T-cell (primary cell): ENCODE measurements at regions not wholly inside any gene's neighbourhood (a gene's known extent, or its start where the extent isn't known, plus 50 kb on each side); places are given as distances from the start of the nearest gene placed in this dataset.
"Not testable (repeated sequence)": the region's sequence is repeated elsewhere in the genome, so short reads cannot be mapped to it uniquely, and the experiment has no call there.

Source experiments
- ATAC-seq, 4 experiments: fragments of 200-7000 bp in 3 of 4; fragments of 150-1000 bp in 1 of 4; cut with Tn5 transposase; replicated peaks in 1 of 4; 1 replicate in 3 of 4; 2 replicates in 1 of 4; pipeline ENCODE4 v1.10.0; 2021; ENCODE audit warnings: moderate library complexity in 3 of 4, mild to moderate bottlenecking in 2 of 4, moderate number of reproducible peaks in 1 of 4
- CTCF ChIA-PET, 2 donors: fragments of 300-600 bp; sonication (Branson Sonifier 250); formaldehyde crosslinking; loops; one replicate each; lab custom pipeline; 2022; ENCODE audit warnings: antibody characterized with exemption in 2 of 2; lab: Charles Lee
- POLR2A ChIA-PET, 2 donors: fragments of 300-600 bp; sonication (Branson Sonifier 250); formaldehyde crosslinking; loops; one replicate each; lab custom pipeline; 2022; ENCODE audit warnings: antibody characterized with exemption in 2 of 2; lab: Charles Lee
- DNase-seq, 35 experiments: peaks; one replicate each; pipeline versions ENCODE4 v3.0.0 to v3.0.0-alpha.2; 2013 to 2023
- H3K27ac ChIP-seq: one replicate; pipeline ENCODE4 v1.5.1; 2013; ENCODE audit warnings: low read length
- H3K27me3 ChIP-seq, 2 experiments: replicated peaks in 1 of 2; 1 replicate in 1 of 2; 2 replicates in 1 of 2; pipeline versions ENCODE4 v1.6.1 to v1.7.0; 2013; ENCODE audit warnings: low read length in 1 of 2, mixed read lengths in 1 of 2; ENCODE audit not compliant: control insufficient read depth in 2 of 2, insufficient read depth in 2 of 2; ENCODE audit errors: extremely low read depth in 1 of 2
- H3K36me3 ChIP-seq, 2 donors: 1 replicate in 1 of 2; 2 replicates in 1 of 2; pipeline versions ENCODE4 v1.6.1 to v1.7.0; 2013; ENCODE audit warnings: low read length in 1 of 2; ENCODE audit not compliant: control insufficient read depth in 2 of 2, insufficient read depth in 1 of 2; ENCODE audit errors: extremely low read depth in 1 of 2
- H3K4me1 ChIP-seq, 2 experiments: 1 replicate in 1 of 2; 2 replicates in 1 of 2; pipeline versions ENCODE4 v1.6.1 to v1.7.0; 2013; ENCODE audit warnings: low read length in 2 of 2, mixed read lengths in 1 of 2; ENCODE audit not compliant: insufficient read depth in 2 of 2, control insufficient read depth in 1 of 2; ENCODE audit errors: extremely low read depth in 1 of 2
- H3K4me3 ChIP-seq, 2 donors: 1 replicate in 1 of 2; 2 replicates in 1 of 2; pipeline versions ENCODE4 v1.5.1 to v1.7.0; 2013; ENCODE audit warnings: mild to moderate bottlenecking in 2 of 2, low read length in 1 of 2, moderate library complexity in 1 of 2; ENCODE audit not compliant: control insufficient read depth in 1 of 2; ENCODE audit errors: extremely low read depth in 1 of 2
- H3K9me3 ChIP-seq: 2 replicates; pipeline ENCODE4 v1.7.0; 2013
- H3K27ac Mint-ChIP-seq, 2 donors: one replicate each; pipeline ENCODE4 v1.8.0; 2020 to 2021; ENCODE audit warnings: mild to moderate bottlenecking in 2 of 2, mixed read lengths in 2 of 2
- H3K27me3 Mint-ChIP-seq, 2 donors: one replicate each; pipeline ENCODE4 v1.8.0; 2021 to 2022; ENCODE audit warnings: mixed read lengths in 2 of 2
- H3K36me3 Mint-ChIP-seq: one replicate; pipeline ENCODE4 v1.8.0; 2021; ENCODE audit warnings: mixed read lengths
- H3K4me1 Mint-ChIP-seq, 3 donors: one replicate each; pipeline ENCODE4 v1.8.0; 2020 to 2022; ENCODE audit warnings: mixed read lengths in 3 of 3, mild to moderate bottlenecking in 1 of 3
- H3K4me3 Mint-ChIP-seq, 3 donors: one replicate each; pipeline ENCODE4 v1.8.0; 2020 to 2022; ENCODE audit warnings: mild to moderate bottlenecking in 3 of 3, mixed read lengths in 3 of 3, moderate library complexity in 3 of 3
- H3K9me3 Mint-ChIP-seq, 3 donors: one replicate each; pipeline ENCODE4 v1.8.0; 2020 to 2022; ENCODE audit warnings: mixed read lengths in 3 of 3
- WGBS: methylation state at CpG from one replicate; pipeline ENCODE4 v1.1.5; 2013; ENCODE audit warnings: missing lambda C conversion rate; ENCODE audit not compliant: insufficient coverage; 5-methylcytosine and 5-hydroxymethylcytosine counted together

DNA sequence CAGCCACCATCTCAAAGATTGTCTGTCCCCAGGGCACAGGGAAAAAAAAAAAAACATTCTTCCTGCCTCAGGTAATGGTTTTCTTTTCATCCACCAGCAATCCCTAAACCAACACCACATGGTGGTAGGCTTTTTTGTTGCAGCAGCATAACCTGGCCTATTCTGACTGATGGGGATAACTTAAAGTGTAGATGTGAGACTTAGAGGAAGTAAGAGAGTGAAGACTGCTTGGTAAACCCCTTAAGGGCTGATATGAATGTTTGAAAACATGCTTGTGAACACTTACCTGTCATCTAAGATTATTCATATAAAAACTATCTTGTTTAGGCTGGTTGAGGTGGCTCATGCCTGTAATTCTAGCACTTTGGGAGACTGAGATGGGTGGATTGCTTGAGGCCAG is 130.2 kb upstream of the RAP1B start:
- ChIA-PET CTCF (interaction anchor here (0.6 to 0.7 kb wide), 2 partner anchors 158 to 241 kb away, joined by 3 to 4 read pairs; no protein-coding TSS in a partner anchor), POLR2A (no interaction called here)

DNA sequence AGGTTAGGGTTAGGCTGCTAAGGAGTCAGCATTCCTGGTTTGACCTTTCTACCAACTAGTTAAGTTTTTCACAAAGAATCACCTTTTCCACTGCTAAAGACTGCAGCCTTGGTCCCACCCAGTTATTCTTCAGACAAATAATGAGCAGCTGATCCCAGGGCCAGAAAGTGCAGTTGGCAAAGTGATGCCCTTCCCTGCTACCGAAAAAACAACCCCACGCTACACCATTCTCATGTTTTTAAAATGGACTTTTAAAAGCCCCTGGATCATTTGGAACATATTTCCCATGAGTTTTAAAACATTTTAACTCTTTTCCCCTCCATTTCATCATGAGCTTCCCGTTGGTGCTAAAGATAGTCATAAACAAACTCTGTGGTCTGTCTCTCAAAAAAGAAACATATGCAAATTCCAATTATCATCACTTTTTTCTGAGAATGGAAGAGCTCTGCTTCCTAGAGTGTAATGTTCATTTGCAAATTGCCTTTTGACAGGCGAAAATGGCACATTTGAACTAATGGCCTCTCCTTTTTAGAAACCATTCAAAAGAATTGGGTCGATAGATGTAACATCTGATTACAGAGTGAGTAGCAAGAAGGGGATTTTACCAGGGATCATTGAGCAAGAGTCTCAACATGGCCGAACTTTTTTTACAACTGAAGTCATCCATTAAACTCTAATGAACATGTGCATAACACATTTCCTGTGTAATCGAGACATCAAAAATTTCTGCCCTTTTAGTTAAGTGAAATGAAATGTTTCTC is 129.3 kb upstream of the RAP1B start:
- Mint-ChIP-seq H3K36me3 (no peaks in the 10 kb centered on the region), H3K27ac (peak overlapping the region; percentile 30 to 70), H3K27me3 (no peaks in the 10 kb centered on the region), H3K4me3 (peak overlapping the region in 1 of 3 donors; percentile 26), H3K9me3 (peaks cover 0 to 5% (median 4%) of the 10 kb centered on the region in 3 donors), H3K4me1 (peaks cover 26 to 39% (median 38%) of the 10 kb centered on the region in 3 donors)
- ATAC-seq (no peak), DNase-seq (peak in 1 of 35 experiments; percentile 37)
- Histone ChIP-seq H3K4me3 (no peak overlapping the region), H3K36me3 (no peaks in the 10 kb centered on the region), H3K27me3 (no peaks in the 10 kb centered on the region), H3K27ac (peak overlapping the region; percentile 54), H3K4me1 (peaks cover 5 to 13% of the 10 kb centered on the region in 2 experiments), H3K9me3 (no peaks in the 10 kb centered on the region)
- ChIA-PET POLR2A (interaction anchor here in 1 of 2 donors (0.5 kb wide), 1 partner anchor 330 kb away, joined by 7 read pairs; no protein-coding TSS in a partner anchor), CTCF (interaction anchor here in 1 of 2 donors (0.6 kb wide), 1 partner anchor 241 kb away, joined by 3 read pairs; no protein-coding TSS in a partner anchor)
- 30% methylated on average over 2 of the region's 7 CpGs for WGBS

More for the DNA sequence above, 130.2 kb upstream of the RAP1B start:
- Mint-ChIP-seq H3K9me3 (peaks cover 0 to 5% (median 4%) of the 10 kb centered on the region in 3 donors), H3K4me1 (peaks cover 26 to 39% (median 38%) of the 10 kb centered on the region in 3 donors), H3K4me3 (no peak overlapping the region), H3K27ac (no peak overlapping the region), H3K36me3 (no peaks in the 10 kb centered on the region), H3K27me3 (no peaks in the 10 kb centered on the region)
- no peaks in the 10 kb centered on the region for H3K27me3 ChIP-seq
- no peak for ATAC-seq
- peaks cover 5 to 13% of the 10 kb centered on the region in 2 experiments for H3K4me1 ChIP-seq
- H3K4me3 ChIP-seq, result no peak overlapping the region
- no peaks in the 10 kb centered on the region for H3K9me3 ChIP-seq
- H3K36me3 ChIP-seq, result no peaks in the 10 kb centered on the region
- no peak overlapping the region for H3K27ac ChIP-seq
- no peak for DNase-seq

DNA sequence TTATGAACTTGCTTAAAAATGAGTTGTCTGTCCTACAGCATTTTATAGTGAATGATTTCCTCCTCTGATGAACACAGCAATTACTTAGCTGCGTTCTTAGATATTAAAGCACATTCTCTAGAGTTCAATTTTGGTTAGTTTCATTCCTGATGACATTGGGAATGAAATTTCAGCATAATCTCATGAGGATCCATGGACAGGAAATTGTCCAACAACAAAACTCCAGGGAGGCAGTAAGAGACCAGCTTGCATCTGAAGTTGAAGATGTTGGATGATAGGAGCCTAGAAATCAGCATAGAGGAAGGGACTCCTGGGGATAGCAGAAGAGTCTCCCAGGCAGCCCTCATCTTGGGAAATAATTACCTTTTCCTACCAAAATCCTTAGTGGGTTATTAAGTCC is 128.7 kb upstream of the RAP1B start:
- H3K27ac ChIP-seq, result peak overlapping the region; percentile 54
- CTCF ChIA-PET, result no interaction called here
- H3K4me3 Mint-ChIP-seq, result no peak overlapping the region

DNA sequence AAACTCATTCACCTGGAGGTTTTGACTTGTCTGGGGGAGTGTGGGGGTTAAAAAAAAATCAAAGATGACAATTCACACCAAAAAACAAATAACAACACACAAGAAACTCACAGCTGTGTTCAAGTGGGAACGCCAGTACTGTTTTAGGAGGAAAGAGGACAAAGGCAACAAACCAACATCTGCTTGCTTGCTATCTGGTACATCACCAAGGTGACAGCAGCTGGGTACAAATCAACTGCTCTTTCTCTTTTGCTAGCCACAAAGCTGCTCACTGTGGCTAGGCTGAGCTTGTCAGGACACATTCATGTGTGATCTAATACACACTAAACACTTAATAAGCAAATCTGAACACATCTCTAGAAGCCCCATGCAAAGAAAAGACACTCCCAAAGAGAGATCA is 128.0 kb upstream of the RAP1B start:
- H3K4me3 Mint-ChIP-seq, result no peak overlapping the region
- H3K9me3 Mint-ChIP-seq, result peaks cover 0 to 5% (median 4%) of the 10 kb centered on the region in 3 donors
- H3K27ac Mint-ChIP-seq, result peak overlapping the region; percentile 73 to 86
- no peaks in the 10 kb centered on the region for H3K27me3 Mint-ChIP-seq
- ATAC-seq (peak in 2 of 4 experiments; percentile 46 to 56), DNase-seq (peak in 19 of 35 experiments; percentile 5 to 46 (median 11))
- POLR2A ChIA-PET, result interaction anchor here (0.5 to 0.7 kb wide), 3 partner anchors 20 to 155 kb away, joined by 3 to 5 read pairs (median 4); no protein-coding TSS in a partner anchor
- Histone ChIP-seq H3K9me3 (no peaks in the 10 kb centered on the region), H3K27me3 (no peaks in the 10 kb centered on the region), H3K4me1 (peaks cover 5 to 13% of the 10 kb centered on the region in 2 experiments), H3K27ac (peak overlapping the region; percentile 54), H3K4me3 (no peak overlapping the region), H3K36me3 (no peaks in the 10 kb centered on the region)
- 83% methylated on average over 1 of the region's 1 CpG for WGBS
- H3K36me3 Mint-ChIP-seq, result no peaks in the 10 kb centered on the region
- CTCF ChIA-PET, result interaction anchor here in 1 of 2 donors (0.6 kb wide), 1 partner anchor 127 kb away, joined by 3 read pairs; no protein-coding TSS in a partner anchor
- peaks cover 26 to 36% (median 28%) of the 10 kb centered on the region in 3 donors for H3K4me1 Mint-ChIP-seq

More for the DNA sequence above, 128.7 kb upstream of the RAP1B start:
- Histone ChIP-seq H3K4me1 (peaks cover 5 to 13% of the 10 kb centered on the region in 2 experiments), H3K36me3 (no peaks in the 10 kb centered on the region), H3K27me3 (no peaks in the 10 kb centered on the region), H3K4me3 (no peak overlapping the region), H3K9me3 (no peaks in the 10 kb centered on the region)
- DNase-seq (no peak), ATAC-seq (no peak)
- WGBS, result no CpG with 5 or more reads among the region's 1 CpG
- Mint-ChIP-seq H3K4me1 (peaks cover 26 to 38% (median 33%) of the 10 kb centered on the region in 3 donors), H3K27me3 (no peaks in the 10 kb centered on the region), H3K27ac (peak overlapping the region; percentile 56 to 73), H3K36me3 (no peaks in the 10 kb centered on the region), H3K9me3 (peaks cover 0 to 5% (median 4%) of the 10 kb centered on the region in 3 donors)
- POLR2A ChIA-PET, result no interaction called here

DNA sequence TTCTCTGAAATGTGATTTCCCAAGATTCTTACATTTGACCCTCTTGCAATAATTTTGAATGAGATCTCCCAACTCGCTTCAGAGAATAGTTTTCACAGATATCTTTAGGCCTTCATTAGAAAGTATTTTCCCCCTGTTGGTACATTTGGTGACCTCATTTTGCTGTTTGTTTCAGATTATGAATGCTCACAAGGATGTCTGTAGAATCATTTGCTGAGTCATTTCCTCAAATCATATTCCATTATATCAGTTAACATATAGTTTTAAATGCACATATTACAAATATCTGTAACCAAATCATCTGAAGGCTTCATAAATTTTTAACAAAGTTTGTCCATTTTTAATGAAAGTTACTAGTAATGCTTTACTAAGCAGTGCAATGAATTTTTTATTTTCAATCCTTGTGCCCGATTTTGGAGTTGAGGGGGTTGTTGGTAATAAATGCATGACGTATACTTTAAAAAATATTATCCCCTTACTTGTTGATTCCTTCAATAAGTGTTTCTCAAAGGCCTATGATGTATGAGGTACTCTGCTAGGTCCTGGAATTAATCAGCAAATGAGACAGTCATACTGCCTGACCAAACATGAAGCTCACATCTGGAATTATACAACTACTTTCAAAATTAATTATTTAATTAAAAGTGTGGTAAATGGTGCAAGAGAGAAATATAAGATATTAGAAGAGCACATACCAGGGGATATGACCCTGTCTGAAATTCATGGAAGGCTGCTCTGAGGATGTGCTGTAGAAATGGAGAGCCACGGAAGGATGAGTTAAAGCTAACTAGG is 126.9 kb upstream of the RAP1B start:
- Mint-ChIP-seq H3K36me3 (no peaks in the 10 kb centered on the region), H3K9me3 (peaks cover 0 to 5% (median 4%) of the 10 kb centered on the region in 3 donors), H3K27me3 (no peaks in the 10 kb centered on the region), H3K27ac (no peak overlapping the region), H3K4me1 (peaks cover 26 to 36% (median 28%) of the 10 kb centered on the region in 3 donors), H3K4me3 (no peak overlapping the region)
- ChIA-PET CTCF (no interaction called here), POLR2A (no interaction called here)
- no peak for ATAC-seq
- 100% methylated on average over 1 of the region's 4 CpGs for WGBS
- peaks cover 5 to 13% of the 10 kb centered on the region in 2 experiments for H3K4me1 ChIP-seq
- no peaks in the 10 kb centered on the region for H3K27me3 ChIP-seq
- no peaks in the 10 kb centered on the region for H3K9me3 ChIP-seq
- DNase-seq, result no peak
- peak overlapping the region; percentile 35 for H3K27ac ChIP-seq
- no peaks in the 10 kb centered on the region for H3K36me3 ChIP-seq
- H3K4me3 ChIP-seq, result no peak overlapping the region

DNA sequence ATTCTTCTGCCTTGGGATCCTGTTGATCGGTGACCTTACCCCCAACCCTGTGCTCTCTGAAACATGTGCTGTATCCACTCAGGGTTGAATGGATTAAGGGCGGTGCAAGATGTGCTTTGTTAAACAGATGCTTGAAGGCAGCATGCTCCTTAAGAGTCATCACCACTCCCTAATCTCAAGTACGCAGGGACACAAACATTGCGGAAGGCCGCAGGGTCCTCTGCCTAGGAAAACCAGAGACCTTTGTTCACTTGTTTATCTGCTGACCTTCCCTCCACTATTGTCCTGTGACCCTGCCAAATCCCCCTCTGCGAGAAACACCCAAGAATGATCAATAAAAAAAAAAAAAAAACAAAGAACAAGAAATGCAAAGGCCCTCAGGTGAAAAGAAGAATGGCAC is 126.1 kb upstream of the RAP1B start:
- H3K27ac ChIP-seq, H3K27me3 Mint-ChIP-seq, H3K36me3 ChIP-seq, H3K4me3 Mint-ChIP-seq, H3K9me3 Mint-ChIP-seq, DNase-seq, H3K27me3 ChIP-seq, ATAC-seq, CTCF ChIA-PET, H3K4me3 ChIP-seq, H3K9me3 ChIP-seq, H3K36me3 Mint-ChIP-seq, H3K27ac Mint-ChIP-seq: not testable (repeated sequence)
- H3K4me1 Mint-ChIP-seq, result peaks cover 26 to 36% (median 33%) of the 10 kb centered on the region in 3 donors
- POLR2A ChIA-PET, result interaction anchor here in 1 of 2 donors (0.6 kb wide), 1 partner anchor 8 kb away, joined by 6 read pairs; no protein-coding TSS in a partner anchor
- peaks cover 5 to 13% of the 10 kb centered on the region in 2 experiments for H3K4me1 ChIP-seq
- no CpG with 5 or more reads among the region's 6 CpGs for WGBS
